Stomach (tissue), 4 donors: ENCODE measurements at regions not wholly inside any gene's neighbourhood (a gene's known extent, or its start where the extent isn't known, plus 50 kb on each side); places are given as distances from the start of the nearest gene placed in this dataset.

ENCODE experiments used
- POLR2A ChIP-seq, 4 donors: fragments of 450-650 bp; IDR thresholded peaks; one replicate each; pipeline ENCODE4 v1.6.1; 2016; ENCODE audit warnings: antibody characterized with exemption in 4 of 4, control low read depth in 2 of 4, mild to moderate bottlenecking in 1 of 4, moderate library complexity in 1 of 4
- TF ChIP-seq, protein P1 (sequence below), 7 experiments: fragments of 450-650 bp in 4 of 7; fragments of 200-600 bp in 3 of 7; sonication (generic) in 3 of 7; IDR thresholded peaks; one replicate each; pipeline ENCODE4 v1.5.1; 2016 to 2019; ENCODE audit warnings: antibody characterized with exemption in 7 of 7, control low read depth in 2 of 7, mild to moderate bottlenecking in 1 of 7

DNA sequence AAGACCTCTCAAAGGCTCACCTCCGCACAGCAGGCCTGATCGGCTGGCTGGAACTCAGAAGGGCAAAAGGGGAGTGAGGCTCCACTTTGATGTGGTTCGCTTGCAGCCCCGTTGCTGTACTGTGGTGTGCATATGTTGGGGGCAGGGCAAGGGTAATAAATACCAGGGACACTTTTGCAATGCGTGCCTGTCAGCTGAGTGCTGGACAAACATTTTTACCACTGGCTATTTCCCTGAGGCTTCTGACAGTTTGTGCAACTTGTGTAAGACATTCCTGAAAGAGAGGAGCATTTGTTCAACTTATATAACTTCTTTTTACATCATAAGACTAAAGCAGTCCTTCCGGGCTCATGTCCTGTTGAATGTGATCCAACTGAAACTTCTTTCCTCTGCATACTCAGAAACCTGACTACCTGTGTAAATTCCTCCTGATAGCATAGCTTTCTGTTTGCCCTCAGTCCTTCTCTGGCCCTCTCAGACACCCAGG lies 82.3 kb downstream of the SPRY1 start:
- no peak for TF ChIP-seq POLR2A (IDR thresholded peaks at IDR 0.05)
- TF ChIP-seq, protein P1, sequence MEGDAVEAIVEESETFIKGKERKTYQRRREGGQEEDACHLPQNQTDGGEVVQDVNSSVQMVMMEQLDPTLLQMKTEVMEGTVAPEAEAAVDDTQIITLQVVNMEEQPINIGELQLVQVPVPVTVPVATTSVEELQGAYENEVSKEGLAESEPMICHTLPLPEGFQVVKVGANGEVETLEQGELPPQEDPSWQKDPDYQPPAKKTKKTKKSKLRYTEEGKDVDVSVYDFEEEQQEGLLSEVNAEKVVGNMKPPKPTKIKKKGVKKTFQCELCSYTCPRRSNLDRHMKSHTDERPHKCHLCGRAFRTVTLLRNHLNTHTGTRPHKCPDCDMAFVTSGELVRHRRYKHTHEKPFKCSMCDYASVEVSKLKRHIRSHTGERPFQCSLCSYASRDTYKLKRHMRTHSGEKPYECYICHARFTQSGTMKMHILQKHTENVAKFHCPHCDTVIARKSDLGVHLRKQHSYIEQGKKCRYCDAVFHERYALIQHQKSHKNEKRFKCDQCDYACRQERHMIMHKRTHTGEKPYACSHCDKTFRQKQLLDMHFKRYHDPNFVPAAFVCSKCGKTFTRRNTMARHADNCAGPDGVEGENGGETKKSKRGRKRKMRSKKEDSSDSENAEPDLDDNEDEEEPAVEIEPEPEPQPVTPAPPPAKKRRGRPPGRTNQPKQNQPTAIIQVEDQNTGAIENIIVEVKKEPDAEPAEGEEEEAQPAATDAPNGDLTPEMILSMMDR (IDR thresholded peaks at IDR 0.05) = no peak
